OCI-M2 (cell line): ENCODE measurements at regions not wholly inside any gene's neighbourhood (a gene's known extent, or its start where the extent isn't known, plus 50 kb on each side); places are given as distances from the start of the nearest gene placed in this dataset.
"Not testable (repeated sequence)": the region's sequence is repeated elsewhere in the genome, so short reads cannot be mapped to it uniquely, and the experiment has no call there.

Experiments used
- DNase-seq: peaks from one replicate; lab custom pipeline; 2025; ENCODE audit not compliant: unreplicated experiment; lab: John Stamatoyannopoulos, UW

- DNase-seq = no peak
Measured at GRCh38 chr12:46087916-46088439, 97.6 kb upstream of the SCAF11 start.

GRCh38 chr12:46084666-46085631 lies 94.6 kb upstream of the SCAF11 start:
- DNase-seq = no peak

GRCh38 chr12:46082490-46083200 lies 92.3 kb upstream of the SCAF11 start:
- no peak for DNase-seq

DNA sequence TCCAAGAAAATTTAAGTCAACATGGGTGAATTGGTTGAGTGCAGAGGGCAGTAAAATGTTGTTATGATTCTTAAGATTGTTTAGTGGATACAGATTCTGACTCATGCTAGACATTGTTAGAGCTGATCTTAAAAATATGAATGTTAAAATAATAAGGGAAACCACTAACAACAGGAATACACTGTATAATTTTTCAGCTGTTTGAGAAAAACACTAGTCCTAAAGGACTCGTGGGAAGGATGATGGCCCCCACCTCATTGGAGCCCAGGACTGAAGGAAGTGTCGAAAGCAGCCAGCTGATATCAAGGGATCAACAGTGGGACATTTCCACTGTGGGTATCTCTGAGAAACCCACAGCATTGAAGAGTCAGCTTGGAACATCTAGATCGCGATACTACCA lies 82.9 kb upstream of the SCAF11 start:
- no peak for DNase-seq

- peak; percentile 52 for DNase-seq
Measured at GRCh38 chr12:46071769-46072624, 81.6 kb upstream of the SCAF11 start.

DNA sequence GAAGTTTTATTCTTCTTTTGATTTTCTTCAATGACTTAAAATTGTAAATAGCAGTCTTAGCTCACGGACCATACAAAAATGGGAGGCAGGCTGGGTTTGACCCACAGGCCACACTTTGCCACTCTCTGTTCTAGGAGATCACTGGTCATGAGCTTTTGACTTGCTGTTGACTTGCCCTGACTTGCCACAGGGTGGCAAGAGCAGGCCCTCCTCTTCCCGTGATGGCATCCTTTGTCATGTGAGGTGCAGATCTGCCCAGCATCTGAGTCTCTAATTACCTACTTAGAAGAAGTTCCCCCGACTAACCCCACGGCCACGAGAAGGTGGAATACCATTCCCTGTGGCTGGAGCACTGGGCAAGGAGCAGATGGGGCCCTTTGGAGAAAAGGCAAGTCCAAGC lies 81.0 kb upstream of the SCAF11 start:
- no peak for DNase-seq

- no peak for DNase-seq
Measured at GRCh38 chr12:46067094-46067493, 76.7 kb upstream of the SCAF11 start.

- DNase-seq = no peak
Measured at GRCh38 chr12:46065412-46066166, 75.2 kb upstream of the SCAF11 start.

GRCh38 chr12:46064548-46064947 lies 74.2 kb upstream of the SCAF11 start:
- DNase-seq = no peak

DNA sequence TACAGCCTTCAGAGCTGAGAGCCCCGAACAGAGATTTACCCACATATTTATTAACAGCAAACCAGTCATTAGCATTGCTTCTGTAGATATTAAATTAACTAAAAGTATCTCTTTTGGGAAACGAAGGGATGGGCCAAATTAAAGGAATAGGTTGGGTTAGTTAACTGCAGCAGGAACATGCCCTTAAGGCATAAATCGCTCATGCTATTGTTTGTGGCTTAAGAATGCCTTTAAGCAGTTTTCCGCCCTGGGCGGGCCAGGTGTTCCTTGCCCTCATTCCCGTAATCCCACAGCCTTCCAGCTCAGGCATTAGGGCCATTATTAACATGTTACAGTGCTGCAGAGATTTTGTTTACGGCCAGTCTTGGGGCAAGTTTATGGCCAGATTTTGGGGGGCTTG lies 68.3 kb upstream of the SCAF11 start:
- not testable (repeated sequence) for DNase-seq

DNA sequence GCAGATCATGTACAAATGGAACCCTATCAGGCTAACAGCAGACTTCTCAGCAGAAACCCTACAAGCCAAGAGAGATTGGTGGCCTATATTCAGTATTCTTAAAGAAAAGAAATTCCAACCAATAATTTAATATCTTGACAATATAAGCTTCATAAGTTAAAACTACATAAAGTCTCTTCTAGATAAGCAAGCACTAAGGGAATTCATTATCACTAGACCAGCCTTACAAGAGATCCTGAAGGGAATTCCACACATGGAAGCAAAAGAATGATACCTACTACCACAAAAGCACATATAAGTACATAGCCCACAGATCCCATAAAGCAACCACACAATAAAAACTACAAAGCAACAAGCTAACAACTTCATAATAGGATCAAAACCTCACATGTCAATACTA lies 60.4 kb upstream of the SCAF11 start:
- no peak for DNase-seq

DNA sequence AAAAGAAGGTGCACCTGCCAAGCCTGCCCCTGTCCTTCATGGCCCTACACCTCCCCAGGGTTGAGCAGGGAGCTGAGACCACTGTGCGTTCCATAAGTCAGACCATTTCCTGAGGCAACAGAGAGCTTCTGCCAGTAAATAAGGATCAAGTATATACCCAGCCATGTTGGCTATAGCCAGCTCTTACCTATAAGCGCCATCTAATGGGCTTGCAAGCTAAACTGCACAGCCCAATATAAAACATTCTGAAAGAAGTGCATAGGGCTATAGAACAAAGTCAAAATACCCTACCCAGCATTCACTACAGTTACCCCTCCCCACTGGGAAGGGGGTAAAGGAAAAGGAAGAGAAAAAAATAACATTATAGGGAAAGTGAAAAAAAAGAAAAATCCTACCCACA lies 59.3 kb upstream of the SCAF11 start:
- no peak for DNase-seq

DNA sequence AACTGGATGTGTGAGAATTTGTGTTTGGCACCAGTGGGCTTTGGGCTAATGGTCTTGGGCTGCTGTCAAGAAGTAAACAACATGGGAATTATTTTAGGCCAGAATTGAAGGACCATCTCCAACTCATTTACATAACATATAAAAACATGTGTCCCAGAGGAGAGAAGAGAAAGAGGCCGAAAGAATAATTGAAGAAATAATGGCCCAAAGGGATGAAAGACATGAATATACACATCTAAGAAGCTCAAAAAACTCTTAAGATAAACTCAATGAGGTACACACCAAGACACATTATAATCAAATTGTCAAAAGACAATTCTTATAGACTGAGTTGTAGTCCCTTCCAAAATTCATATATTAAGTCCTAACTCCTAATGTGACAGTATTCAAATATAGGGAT lies 56.1 kb upstream of the SCAF11 start:
- no peak for DNase-seq

DNA sequence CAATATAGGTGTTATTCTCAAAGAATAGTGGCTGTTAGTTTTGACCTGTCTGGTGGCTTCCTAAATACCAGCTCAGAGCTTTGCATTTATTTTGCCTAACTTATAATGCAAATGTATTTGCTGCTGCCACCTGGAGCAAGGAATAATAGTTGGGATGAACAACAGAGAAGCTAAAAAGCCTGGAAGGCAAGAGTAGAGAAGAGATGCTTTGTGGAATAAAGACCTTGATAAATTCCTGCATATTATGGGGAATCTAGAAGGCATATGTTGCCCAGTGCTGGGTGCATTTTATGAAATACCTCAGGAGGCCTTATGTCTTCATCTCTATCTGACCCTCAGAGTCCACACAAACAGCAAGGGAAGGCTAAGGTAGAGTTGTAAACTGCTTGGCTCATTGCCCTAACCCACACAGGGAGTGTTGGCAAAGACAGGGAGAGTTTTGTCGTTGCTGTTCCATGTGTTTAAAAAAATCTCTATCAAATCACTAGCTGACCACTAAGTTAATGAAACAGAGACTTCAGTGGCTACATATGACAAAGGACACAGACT lies 53.7 kb upstream of the SCAF11 start:
- DNase-seq = no peak
